GM12878 (cell line): ENCODE measurements at regions not wholly inside any gene's neighbourhood (a gene's known extent, or its start where the extent isn't known, plus 50 kb on each side); places are given as distances from the start of the nearest gene placed in this dataset.

Source experiments
- GABPA ChIP-seq: IDR thresholded peaks from 2 replicates; pipeline ENCODE4 v1.6.1; 2014; ENCODE audit warnings: antibody characterized with exemption, low read depth, mild to moderate bottlenecking, inconsistent platforms
- HCFC1 ChIP-seq: fragments of 150-350 bp; IDR thresholded peaks from 2 replicates; pipeline ENCODE4 v1.6.1; 2014; ENCODE audit warnings: low read length
- RAD51 ChIP-seq: fragments of 450-650 bp; IDR thresholded peaks from 2 replicates; pipeline ENCODE4 v1.6.1; 2016; ENCODE audit warnings: moderate library complexity, mild to moderate bottlenecking, inconsistent platforms
- TF ChIP-seq, protein P1 (sequence below), 3 experiments: IDR thresholded peaks in 2 of 3; conservative IDR thresholded peaks in 1 of 3; 2 replicates each; pipeline ENCODE4 v1.5.1; 2011; ENCODE audit warnings: low read depth in 3 of 3, low read length in 3 of 3, mild to moderate bottlenecking in 3 of 3, control low read depth in 2 of 3, moderate library complexity in 2 of 3, inconsistent platforms in 1 of 3, mixed read lengths in 1 of 3; ENCODE audit not compliant: control insufficient read depth in 2 of 3, insufficient read depth in 1 of 3; ENCODE audit errors: extremely low read depth in 1 of 3

DNA sequence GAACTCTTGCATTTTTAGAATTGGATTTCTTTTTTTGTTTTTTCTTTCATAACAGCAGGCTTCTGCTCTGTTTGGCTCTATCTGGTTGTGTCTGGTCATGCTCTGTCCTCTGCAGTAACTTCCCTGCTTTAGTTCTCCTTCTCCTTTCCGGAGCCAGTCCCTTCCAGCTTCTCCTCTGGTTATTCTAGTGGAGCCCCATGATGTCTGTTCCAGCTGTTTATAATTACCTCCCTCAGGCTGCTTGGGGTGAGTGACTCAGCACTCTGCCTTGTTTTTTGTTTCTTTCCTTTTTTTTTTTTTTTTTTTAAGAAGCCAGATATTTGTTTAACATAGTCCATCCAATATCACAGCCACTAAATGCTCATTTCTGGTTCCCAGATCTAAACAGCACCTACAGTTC lies 409.6 kb downstream of the MAFB start:
- TF ChIP-seq GABPA = no peak
- no peak for TF ChIP-seq RAD51
- TF ChIP-seq HCFC1 = no peak
- TF ChIP-seq, protein P1, sequence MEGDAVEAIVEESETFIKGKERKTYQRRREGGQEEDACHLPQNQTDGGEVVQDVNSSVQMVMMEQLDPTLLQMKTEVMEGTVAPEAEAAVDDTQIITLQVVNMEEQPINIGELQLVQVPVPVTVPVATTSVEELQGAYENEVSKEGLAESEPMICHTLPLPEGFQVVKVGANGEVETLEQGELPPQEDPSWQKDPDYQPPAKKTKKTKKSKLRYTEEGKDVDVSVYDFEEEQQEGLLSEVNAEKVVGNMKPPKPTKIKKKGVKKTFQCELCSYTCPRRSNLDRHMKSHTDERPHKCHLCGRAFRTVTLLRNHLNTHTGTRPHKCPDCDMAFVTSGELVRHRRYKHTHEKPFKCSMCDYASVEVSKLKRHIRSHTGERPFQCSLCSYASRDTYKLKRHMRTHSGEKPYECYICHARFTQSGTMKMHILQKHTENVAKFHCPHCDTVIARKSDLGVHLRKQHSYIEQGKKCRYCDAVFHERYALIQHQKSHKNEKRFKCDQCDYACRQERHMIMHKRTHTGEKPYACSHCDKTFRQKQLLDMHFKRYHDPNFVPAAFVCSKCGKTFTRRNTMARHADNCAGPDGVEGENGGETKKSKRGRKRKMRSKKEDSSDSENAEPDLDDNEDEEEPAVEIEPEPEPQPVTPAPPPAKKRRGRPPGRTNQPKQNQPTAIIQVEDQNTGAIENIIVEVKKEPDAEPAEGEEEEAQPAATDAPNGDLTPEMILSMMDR (IDR thresholded peaks at IDR 0.05 in 2 of 3, conservative IDR thresholded peaks at IDR 0.05 in 1 of 3; ENCODE audit: control insufficient read depth in 2 of 3, extremely low read depth in 1 of 3, insufficient read depth in 1 of 3, low read depth in 3 of 3, low read length in 3 of 3) = no peak
